BE2C (cell line): ENCODE measurements at regions not wholly inside any gene's neighbourhood (a gene's known extent, or its start where the extent isn't known, plus 50 kb on each side); places are given as distances from the start of the nearest gene placed in this dataset.
"Not testable (repeated sequence)": the region's sequence is repeated elsewhere in the genome, so short reads cannot be mapped to it uniquely, and the experiment has no call there.

Source experiments
- DNase-seq: peaks from one replicate; pipeline ENCODE4 v3.0.0-alpha.2; 2020
- H3K27me3 ChIP-seq: fragments of 250-450 bp; sonication (Bioruptor Pico); 2 replicates; pipeline ENCODE4 v1.5.1; 2020; ENCODE audit warnings: mild to moderate bottlenecking
- H3K36me3 ChIP-seq: fragments of 250-450 bp; sonication (Bioruptor Pico); 2 replicates; pipeline ENCODE4 v1.5.1; 2020; ENCODE audit warnings: mild to moderate bottlenecking
- H3K4me1 ChIP-seq: fragments of 250-450 bp; sonication (Bioruptor Pico); 2 replicates; pipeline ENCODE4 v1.5.1; 2020
- H3K4me3 ChIP-seq: 2 replicates; pipeline ENCODE4 v1.5.1; 2011; ENCODE audit warnings: low read depth, low read length
- H3K9me3 ChIP-seq: fragments of 250-450 bp; sonication (Bioruptor Pico); 2 replicates; pipeline ENCODE4 v1.5.1; 2020
- CTCF ChIP-seq: IDR thresholded peaks from 2 replicates; pipeline ENCODE4 v1.5.1; 2012; ENCODE audit warnings: mild to moderate bottlenecking, low read depth, low read length

GRCh38 chr14:97065305-97066067 is 268.3 kb downstream of the VRK1 start:
- no peak for DNase-seq
- no peak for TF ChIP-seq CTCF
- Histone ChIP-seq H3K4me3 (no peak overlapping the region), H3K36me3 (no peaks in the 10 kb centered on the region), H3K9me3 (no peaks in the 10 kb centered on the region), H3K4me1 (no peaks in the 10 kb centered on the region), H3K27me3 (peaks cover 4% of the 10 kb centered on the region; the same call in 1 of the 2 replicates)

DNA sequence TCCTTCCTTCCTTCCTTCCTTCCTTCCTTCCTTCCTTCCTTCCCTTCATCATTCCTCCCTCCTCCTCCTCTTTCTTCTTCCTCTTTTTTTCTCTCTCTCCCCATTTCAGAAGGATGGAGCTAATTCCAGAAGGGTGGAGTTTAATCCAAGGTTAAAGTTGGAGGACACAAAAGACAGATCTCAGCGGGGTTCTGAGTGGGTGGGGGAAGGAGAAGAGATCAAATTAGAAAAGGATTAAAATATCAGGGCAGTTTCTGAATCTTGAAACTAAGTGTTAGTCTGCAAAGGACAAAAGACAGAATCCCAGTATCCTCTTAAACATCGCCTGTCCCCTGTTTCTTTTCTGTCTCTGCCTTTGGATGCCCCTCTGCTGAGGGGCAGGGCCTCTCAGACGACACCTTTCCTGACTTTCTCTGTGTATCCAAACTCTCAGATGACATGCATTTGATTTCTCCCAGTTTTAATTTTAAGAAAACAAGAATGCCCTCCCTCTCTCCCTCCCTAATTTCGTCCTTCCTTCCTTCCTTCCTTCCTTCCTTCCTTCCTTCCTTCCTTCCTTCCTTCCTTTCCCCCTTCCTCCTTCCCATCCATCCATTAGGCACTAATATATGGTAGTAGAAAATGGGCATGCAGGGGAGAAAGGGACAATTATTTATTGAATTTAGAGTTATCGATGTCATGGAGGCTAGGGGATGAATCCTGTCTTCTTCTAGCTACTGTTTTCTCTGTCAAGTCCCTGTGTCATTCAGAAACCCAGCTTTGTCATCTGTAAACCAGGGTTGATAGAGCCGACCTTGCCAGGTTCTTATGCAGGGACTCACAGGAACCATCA is 269.1 kb downstream of the VRK1 start:
- Histone ChIP-seq H3K36me3 (no peaks in the 10 kb centered on the region), H3K4me3 (no peak overlapping the region), H3K9me3 (no peaks in the 10 kb centered on the region), H3K27me3 (peaks cover 4% of the 10 kb centered on the region; the same call in 1 of the 2 replicates), H3K4me1 (no peaks in the 10 kb centered on the region)
- DNase-seq: no peak
- no peak for TF ChIP-seq CTCF

DNA sequence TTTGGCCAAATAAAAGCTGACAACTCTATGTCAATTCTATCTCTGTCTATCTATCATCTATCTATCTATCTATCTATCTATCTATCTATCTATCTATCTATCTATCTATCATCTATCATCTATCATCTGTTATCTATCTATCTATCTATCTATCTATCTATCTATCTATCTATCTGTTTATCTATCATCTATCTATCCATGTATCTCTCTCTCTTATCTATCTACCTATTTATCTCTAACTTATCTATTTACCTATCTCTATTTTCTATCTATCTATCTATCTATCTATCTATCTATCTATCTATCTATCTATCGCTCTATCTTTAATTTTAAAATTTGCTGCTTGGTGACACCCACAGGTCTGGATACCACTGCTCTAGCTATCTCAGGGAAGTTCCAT is 271.1 kb downstream of the VRK1 start:
- not testable (repeated sequence) for DNase-seq, H3K27me3 ChIP-seq, H3K9me3 ChIP-seq, H3K36me3 ChIP-seq, H3K4me3 ChIP-seq, H3K4me1 ChIP-seq

- no peaks in the 10 kb centered on the region for H3K36me3 ChIP-seq
- no peaks in the 10 kb centered on the region for H3K9me3 ChIP-seq
- H3K4me1 ChIP-seq: no peaks in the 10 kb centered on the region
- TF ChIP-seq CTCF: no peak
- no peak for DNase-seq
- no peak overlapping the region for H3K4me3 ChIP-seq
- H3K27me3 ChIP-seq: peaks cover 4% of the 10 kb centered on the region; the same call in 1 of the 2 replicates
Observed at GRCh38 chr14:97070259-97070658, 273.1 kb downstream of the VRK1 start.

DNA sequence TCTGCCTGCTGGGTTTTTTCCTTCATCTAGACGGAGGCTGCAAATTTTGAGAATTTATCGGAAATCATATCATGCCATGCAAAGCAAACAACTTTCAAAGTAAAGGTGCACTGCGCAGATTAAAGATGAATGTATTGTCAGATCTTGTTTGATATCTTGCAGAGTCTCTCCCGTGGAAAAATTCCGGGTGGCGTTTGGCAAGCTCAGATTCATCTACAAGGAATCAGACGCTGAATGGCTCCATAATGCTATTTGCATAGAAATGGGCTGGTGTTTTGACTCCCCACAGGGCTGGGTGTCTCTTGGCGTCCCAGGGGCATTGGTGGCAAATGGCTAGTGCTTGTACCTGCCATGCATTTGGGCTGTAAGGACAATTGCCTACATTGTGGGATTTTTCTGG is 274.0 kb downstream of the VRK1 start:
- TF ChIP-seq CTCF: no peak
- H3K4me1 ChIP-seq: no peaks in the 10 kb centered on the region
- no peak overlapping the region for H3K4me3 ChIP-seq
- H3K36me3 ChIP-seq: no peaks in the 10 kb centered on the region
- no peaks in the 10 kb centered on the region for H3K27me3 ChIP-seq
- DNase-seq: no peak
- no peaks in the 10 kb centered on the region for H3K9me3 ChIP-seq

- no peak for TF ChIP-seq CTCF
- Histone ChIP-seq H3K27me3 (no peaks in the 10 kb centered on the region), H3K4me3 (no peak overlapping the region), H3K4me1 (peaks cover 15% of the 10 kb centered on the region), H3K9me3 (no peaks in the 10 kb centered on the region), H3K36me3 (no peaks in the 10 kb centered on the region)
- DNase-seq: no peak
Observed at GRCh38 chr14:97073622-97074021, 276.4 kb downstream of the VRK1 start.
